Fibroblast of villous mesenchyme (primary cell): ENCODE measurements at regions not wholly inside any gene's neighbourhood (a gene's known extent, or its start where the extent isn't known, plus 50 kb on each side); places are given as distances from the start of the nearest gene placed in this dataset.

Source experiments
- DNase-seq: peaks from one replicate; pipeline ENCODE4 v3.0.0-alpha.2; 2010; ENCODE audit warnings: low read depth
- H3K4me3 ChIP-seq: 2 replicates; pipeline ENCODE4 v1.5.1; 2011; ENCODE audit warnings: low read depth, mild to moderate bottlenecking, low read length
- CTCF ChIP-seq: IDR thresholded peaks from 2 replicates; pipeline ENCODE4 v1.5.1; 2012; ENCODE audit warnings: low read depth, mild to moderate bottlenecking, low read length; ENCODE audit not compliant: insufficient read depth

- DNase-seq = no peak
- no peak for TF ChIP-seq CTCF
- no peak overlapping the region for H3K4me3 ChIP-seq
Measured at GRCh38 chr10:129020651-129021330, 446.2 kb upstream of the MGMT start.

GRCh38 chr10:129021594-129022304 is 445.3 kb upstream of the MGMT start:
- no peak overlapping the region for H3K4me3 ChIP-seq
- DNase-seq = no peak
- TF ChIP-seq CTCF = no peak

- no peak for DNase-seq
- no peak for TF ChIP-seq CTCF
- H3K4me3 ChIP-seq = no peak overlapping the region
Measured at GRCh38 chr10:129023082-129023481, 444.0 kb upstream of the MGMT start.

- TF ChIP-seq CTCF = no peak
- H3K4me3 ChIP-seq = no peak overlapping the region
Measured at GRCh38 chr10:129024046-129024445, 443.0 kb upstream of the MGMT start.

GRCh38 chr10:129025787-129026186 is 441.3 kb upstream of the MGMT start:
- no peak for DNase-seq
- no peak for TF ChIP-seq CTCF
- H3K4me3 ChIP-seq = no peak overlapping the region

More at GRCh38 chr10:129024046-129024445, 443.0 kb upstream of the MGMT start:
- no peak for DNase-seq

- TF ChIP-seq CTCF = no peak
- DNase-seq = no peak
- no peak overlapping the region for H3K4me3 ChIP-seq
Measured at GRCh38 chr10:129027906-129028305, 439.1 kb upstream of the MGMT start.

- DNase-seq = no peak
- H3K4me3 ChIP-seq = no peak overlapping the region
- no peak for TF ChIP-seq CTCF
Measured at GRCh38 chr10:129028451-129028850, 438.6 kb upstream of the MGMT start.
